IPS DF 19.7 (cell line): ENCODE measurements at regions not wholly inside any gene's neighbourhood (a gene's known extent, or its start where the extent isn't known, plus 50 kb on each side); places are given as distances from the start of the nearest gene placed in this dataset.
"Not testable (repeated sequence)": the region's sequence is repeated elsewhere in the genome, so short reads cannot be mapped to it uniquely, and the experiment has no call there.

Experiments used
- DNase-seq: peaks from one replicate; pipeline ENCODE4 v3.0.0-alpha.2; 2013; ENCODE audit warnings: low read depth, low spot score

GRCh38 chr5:125081101-125081500, 334.7 kb upstream of the ZNF608 start:
- no peak for DNase-seq

- no peak for DNase-seq
Observed at GRCh38 chr5:125083981-125084380, 337.5 kb upstream of the ZNF608 start.

GRCh38 chr5:125085797-125086505, 339.5 kb upstream of the ZNF608 start:
- DNase-seq, result no peak

- no peak for DNase-seq
Observed at GRCh38 chr5:125088522-125089105, 342.2 kb upstream of the ZNF608 start.

- not testable (repeated sequence) for DNase-seq
Observed at GRCh38 chr5:125092138-125092537, 345.7 kb upstream of the ZNF608 start.

- DNase-seq, result no peak
Observed at GRCh38 chr5:125093776-125094175, 347.3 kb upstream of the ZNF608 start.

- no peak for DNase-seq
Observed at GRCh38 chr5:125100342-125100741, 353.9 kb upstream of the ZNF608 start.

- no peak for DNase-seq
Observed at GRCh38 chr5:125100951-125101350, 354.5 kb upstream of the ZNF608 start.

- DNase-seq, result no peak
Observed at GRCh38 chr5:125103459-125103858, 357.0 kb upstream of the ZNF608 start.

- no peak for DNase-seq
Observed at GRCh38 chr5:125106271-125106670, 359.8 kb upstream of the ZNF608 start.

GRCh38 chr5:125106881-125107280, 360.4 kb upstream of the ZNF608 start:
- DNase-seq, result no peak

GRCh38 chr5:125109293-125109692, 362.9 kb upstream of the ZNF608 start:
- DNase-seq, result no peak

- DNase-seq, result no peak
Observed at GRCh38 chr5:125109816-125110215, 363.4 kb upstream of the ZNF608 start.

- DNase-seq, result no peak
Observed at GRCh38 chr5:125112196-125112595, 365.8 kb upstream of the ZNF608 start.

GRCh38 chr5:125113328-125113727, 366.9 kb upstream of the ZNF608 start:
- no peak for DNase-seq

GRCh38 chr5:125115195-125115525, 368.7 kb upstream of the ZNF608 start:
- DNase-seq, result no peak

- no peak for DNase-seq
Observed at GRCh38 chr5:125117566-125117965, 371.1 kb upstream of the ZNF608 start.

GRCh38 chr5:125120012-125120411, 373.6 kb upstream of the ZNF608 start:
- no peak for DNase-seq

GRCh38 chr5:125125031-125125823, 378.8 kb upstream of the ZNF608 start:
- DNase-seq, result no peak

GRCh38 chr5:125126050-125126449, 379.6 kb upstream of the ZNF608 start:
- no peak for DNase-seq

- DNase-seq, result no peak
Observed at GRCh38 chr5:125129151-125129806, 382.8 kb upstream of the ZNF608 start.

- no peak for DNase-seq
Observed at GRCh38 chr5:125130591-125130990, 384.2 kb upstream of the ZNF608 start.
